ENCODE measurements at regions not wholly inside any gene's neighbourhood (a gene's known extent, or its start where the extent isn't known, plus 50 kb on each side); places are given as distances from the start of the nearest gene placed in this dataset.

- Histone ChIP-seq H3K4me3 (no peak overlapping the region), H3K27ac (no peak overlapping the region), H3K27me3 (no peaks in the 10 kb centered on the region), H3K9me3 (no peaks in the 10 kb centered on the region), H3K4me1 (no peaks in the 10 kb centered on the region), H3K36me3 (no peaks in the 10 kb centered on the region)
- peak; percentile 20 to 67 for DNase-seq (ENCODE audit: extremely low spot score in 2 of 2)
- no peak for TF ChIP-seq CTCF (IDR thresholded peaks at IDR 0.05)
- no peak for TF ChIP-seq POLR2AphosphoS5 (IDR thresholded peaks at IDR 0.05; ENCODE audit: insufficient read depth in 1 of 2, low read depth in 1 of 2)
- no peak for TF ChIP-seq POLR2A (IDR thresholded peaks at IDR 0.05)
- intact Hi-C loops (cut with DNase I), result no loop called here
Measured at GRCh38 chr15:29435811-29436210, 166.2 kb upstream of the NSMCE3 start.

- H3K27ac ChIP-seq, result no peak overlapping the region
- no peaks in the 10 kb centered on the region for H3K9me3 ChIP-seq
- H3K4me3 ChIP-seq, result no peak overlapping the region
- H3K4me1 ChIP-seq, result no peaks in the 10 kb centered on the region
- peak; percentile 16 to 37 for DNase-seq (ENCODE audit: extremely low spot score in 2 of 2)
- no peaks in the 10 kb centered on the region for H3K27me3 ChIP-seq
- intact Hi-C loops (cut with DNase I), result no loop called here
- TF ChIP-seq CTCF (IDR thresholded peaks at IDR 0.05), result no peak
- no peak for TF ChIP-seq POLR2A (IDR thresholded peaks at IDR 0.05)
- TF ChIP-seq POLR2AphosphoS5 (IDR thresholded peaks at IDR 0.05; ENCODE audit: insufficient read depth in 1 of 2, low read depth in 1 of 2), result no peak
- H3K36me3 ChIP-seq, result no peaks in the 10 kb centered on the region
Measured at GRCh38 chr15:29434280-29434679, 164.7 kb upstream of the NSMCE3 start.

GRCh38 chr15:29433507-29434248 lies 164.1 kb upstream of the NSMCE3 start:
- TF ChIP-seq POLR2A (IDR thresholded peaks at IDR 0.05) (no peak), CTCF (IDR thresholded peaks at IDR 0.05) (no peak), POLR2AphosphoS5 (IDR thresholded peaks at IDR 0.05; ENCODE audit: insufficient read depth in 1 of 2, low read depth in 1 of 2) (no peak)
- Histone ChIP-seq H3K4me3 (no peak overlapping the region), H3K27me3 (no peaks in the 10 kb centered on the region), H3K36me3 (no peaks in the 10 kb centered on the region), H3K4me1 (no peaks in the 10 kb centered on the region), H3K9me3 (no peaks in the 10 kb centered on the region), H3K27ac (no peak overlapping the region)
- DNase-seq (ENCODE audit: extremely low spot score in 2 of 2), result peak; percentile 18 to 40
- intact Hi-C loops (cut with DNase I), result no loop called here

GRCh38 chr15:29433050-29433318 lies 163.4 kb upstream of the NSMCE3 start:
- no peaks in the 10 kb centered on the region for H3K27me3 ChIP-seq
- intact Hi-C loops (cut with DNase I), result no loop called here
- H3K4me1 ChIP-seq, result no peaks in the 10 kb centered on the region
- H3K4me3 ChIP-seq, result no peak overlapping the region
- TF ChIP-seq CTCF (IDR thresholded peaks at IDR 0.05) (no peak), POLR2A (IDR thresholded peaks at IDR 0.05) (no peak), POLR2AphosphoS5 (IDR thresholded peaks at IDR 0.05; ENCODE audit: insufficient read depth in 1 of 2, low read depth in 1 of 2) (no peak)
- no peak for DNase-seq (ENCODE audit: extremely low spot score in 2 of 2)
- no peak overlapping the region for H3K27ac ChIP-seq
- H3K9me3 ChIP-seq, result no peaks in the 10 kb centered on the region
- H3K36me3 ChIP-seq, result no peaks in the 10 kb centered on the region

- no peaks in the 10 kb centered on the region for H3K4me1 ChIP-seq
- H3K27ac ChIP-seq, result no peak overlapping the region
- no peak overlapping the region for H3K4me3 ChIP-seq
Measured at GRCh38 chr15:29432191-29433049, 162.8 kb upstream of the NSMCE3 start.

More at GRCh38 chr15:29432191-29433049, 162.8 kb upstream of the NSMCE3 start:
- intact Hi-C loops (cut with DNase I), result no loop called here
- DNase-seq (ENCODE audit: extremely low spot score in 2 of 2), result peak; percentile 76 to 89
- TF ChIP-seq POLR2AphosphoS5 (IDR thresholded peaks at IDR 0.05; ENCODE audit: insufficient read depth in 1 of 2, low read depth in 1 of 2) (no peak), POLR2A (IDR thresholded peaks at IDR 0.05) (no peak), CTCF (IDR thresholded peaks at IDR 0.05) (no peak)
- Histone ChIP-seq H3K9me3 (no peaks in the 10 kb centered on the region), H3K27me3 (no peaks in the 10 kb centered on the region), H3K36me3 (no peaks in the 10 kb centered on the region)

Data from vagina (tissue), 2 donors.